NCI-H748 treated with DMSO at 0.1 percent for 48 hours (cell line): ENCODE measurements at regions not wholly inside any gene's neighbourhood (a gene's known extent, or its start where the extent isn't known, plus 50 kb on each side); places are given as distances from the start of the nearest gene placed in this dataset.

Experiments used
- DNase-seq: peaks from one replicate; lab custom pipeline; 2025; lab: John Stamatoyannopoulos, UW

- DNase-seq, result peak; percentile 54
These were observed 51.2 kb upstream of the CDH5 start for GRCh38 chr16:66315210-66315825.

- no peak for DNase-seq
These were observed 55.2 kb upstream of the CDH5 start for GRCh38 chr16:66311306-66311705.

GRCh38 chr16:66309215-66309807 lies 57.2 kb upstream of the CDH5 start:
- no peak for DNase-seq

GRCh38 chr16:66308096-66308495 lies 58.4 kb upstream of the CDH5 start:
- no peak for DNase-seq

- no peak for DNase-seq
These were observed 59.9 kb upstream of the CDH5 start for GRCh38 chr16:66306366-66307150.

- no peak for DNase-seq
These were observed 61.5 kb upstream of the CDH5 start for GRCh38 chr16:66304961-66305360.

GRCh38 chr16:66304151-66304550 lies 62.3 kb upstream of the CDH5 start:
- no peak for DNase-seq

- no peak for DNase-seq
These were observed 66.0 kb upstream of the CDH5 start for GRCh38 chr16:66300501-66300900.

GRCh38 chr16:66300037-66300436 lies 66.5 kb upstream of the CDH5 start:
- no peak for DNase-seq

GRCh38 chr16:66299349-66299748 lies 67.1 kb upstream of the CDH5 start:
- no peak for DNase-seq

GRCh38 chr16:66298571-66299120 lies 67.8 kb upstream of the CDH5 start:
- no peak for DNase-seq

GRCh38 chr16:66298006-66298405 lies 68.5 kb upstream of the CDH5 start:
- no peak for DNase-seq

- DNase-seq, result no peak
These were observed 69.9 kb upstream of the CDH5 start for GRCh38 chr16:66296591-66296990.

- no peak for DNase-seq
These were observed 70.5 kb upstream of the CDH5 start for GRCh38 chr16:66295761-66296546.

- no peak for DNase-seq
These were observed 71.3 kb upstream of the CDH5 start for GRCh38 chr16:66295213-66295612.

- no peak for DNase-seq
These were observed 72.0 kb upstream of the CDH5 start for GRCh38 chr16:66294507-66294906.

- DNase-seq, result no peak
These were observed 72.6 kb upstream of the CDH5 start for GRCh38 chr16:66293932-66294331.

GRCh38 chr16:66293207-66293735 lies 73.2 kb upstream of the CDH5 start:
- no peak for DNase-seq

GRCh38 chr16:66292241-66292935 lies 74.1 kb upstream of the CDH5 start:
- DNase-seq, result no peak

- DNase-seq, result no peak
These were observed 74.7 kb upstream of the CDH5 start for GRCh38 chr16:66291833-66292232.

- no peak for DNase-seq
These were observed 76.1 kb upstream of the CDH5 start for GRCh38 chr16:66290431-66290830.
